ENCODE measurements at regions not wholly inside any gene's neighbourhood (a gene's known extent, or its start where the extent isn't known, plus 50 kb on each side); places are given as distances from the start of the nearest gene placed in this dataset.
A peak's percentile ranks its signal among the peaks of the same experiment; 100 is the strongest.

DNA sequence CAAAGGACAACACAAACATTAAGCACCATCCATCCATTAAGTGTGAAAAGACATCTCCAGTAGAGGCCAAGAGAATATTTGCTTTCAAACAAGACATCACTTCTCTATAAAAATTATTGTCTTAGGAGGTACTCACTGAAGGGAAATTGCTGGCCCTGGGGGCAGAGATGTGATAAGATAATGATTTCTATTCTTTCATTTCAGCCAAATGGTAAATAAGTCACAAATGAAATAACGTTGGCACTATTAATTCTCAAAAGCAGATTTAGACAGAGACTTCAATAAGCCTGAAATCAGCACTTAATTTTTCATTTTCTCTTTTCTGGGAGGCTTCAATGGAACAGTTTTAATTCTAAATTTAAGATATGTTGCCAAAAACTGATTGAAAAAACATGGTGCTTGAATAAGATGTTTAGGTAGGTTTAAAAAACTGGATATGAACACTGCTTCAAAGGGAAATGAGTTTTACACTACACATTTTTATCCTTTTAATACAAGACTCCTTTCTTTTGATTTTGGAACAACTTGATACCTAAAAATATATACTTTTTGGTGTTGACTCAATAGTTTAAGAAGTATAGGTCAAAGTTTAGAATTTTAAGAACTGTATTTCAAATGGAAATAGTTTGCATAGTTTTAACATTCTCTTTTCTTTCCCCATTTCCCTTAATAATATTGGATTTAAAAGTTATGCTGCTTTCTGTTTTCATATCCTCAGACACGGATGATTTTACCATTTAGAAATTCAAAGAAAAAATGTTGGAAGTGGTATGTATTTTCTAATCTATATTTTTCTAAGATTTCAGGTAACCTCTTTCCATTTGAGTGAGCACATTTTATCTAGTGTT lies 204.0 kb downstream of the AHR start:
- TF ChIP-seq HOXB13 (CRISPR knock-in tag; IDR thresholded peaks at IDR 0.05; ENCODE audit: low read depth) (no peak), EHMT2 (IDR thresholded peaks at IDR 0.05; ENCODE audit: low read depth) (no peak), CHD4 (IDR thresholded peaks at IDR 0.05; ENCODE audit: borderline replicate concordance) (no peak), EP300 (IDR thresholded peaks at IDR 0.05) (no peak), RCOR1 (IDR thresholded peaks at IDR 0.05; ENCODE audit: low read depth, low read length) (no peak), NR3C1 (IDR thresholded peaks at IDR 0.05) (no peak)
- TF ChIP-seq, protein P1, sequence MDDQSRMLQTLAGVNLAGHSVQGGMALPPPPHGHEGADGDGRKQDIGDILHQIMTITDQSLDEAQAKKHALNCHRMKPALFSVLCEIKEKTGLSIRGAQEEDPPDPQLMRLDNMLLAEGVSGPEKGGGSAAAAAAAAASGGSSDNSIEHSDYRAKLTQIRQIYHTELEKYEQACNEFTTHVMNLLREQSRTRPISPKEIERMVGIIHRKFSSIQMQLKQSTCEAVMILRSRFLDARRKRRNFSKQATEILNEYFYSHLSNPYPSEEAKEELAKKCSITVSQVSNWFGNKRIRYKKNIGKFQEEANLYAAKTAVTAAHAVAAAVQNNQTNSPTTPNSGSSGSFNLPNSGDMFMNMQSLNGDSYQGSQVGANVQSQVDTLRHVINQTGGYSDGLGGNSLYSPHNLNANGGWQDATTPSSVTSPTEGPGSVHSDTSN (IDR thresholded peaks at IDR 0.05), result no peak
- ChIA-PET CTCF (no interaction called here), POLR2A (no interaction called here)
- WGBS (ENCODE audit: missing lambda C conversion rate), result 64% methylated on average over 2 of the region's 2 CpGs
- Histone ChIP-seq H3K4me2 (no peak overlapping the region), H3K4me1 (peaks cover 14% of the 10 kb centered on the region), H3K4me3 (no peak overlapping the region), H3K9me3 (no peaks in the 10 kb centered on the region), H3K27ac (no peak overlapping the region)
- FAIRE-seq (no peak), DNase-seq (ENCODE audit: low read depth in 1 of 2, low spot score in 1 of 2) (no peak), ATAC-seq (no peak)

DNA sequence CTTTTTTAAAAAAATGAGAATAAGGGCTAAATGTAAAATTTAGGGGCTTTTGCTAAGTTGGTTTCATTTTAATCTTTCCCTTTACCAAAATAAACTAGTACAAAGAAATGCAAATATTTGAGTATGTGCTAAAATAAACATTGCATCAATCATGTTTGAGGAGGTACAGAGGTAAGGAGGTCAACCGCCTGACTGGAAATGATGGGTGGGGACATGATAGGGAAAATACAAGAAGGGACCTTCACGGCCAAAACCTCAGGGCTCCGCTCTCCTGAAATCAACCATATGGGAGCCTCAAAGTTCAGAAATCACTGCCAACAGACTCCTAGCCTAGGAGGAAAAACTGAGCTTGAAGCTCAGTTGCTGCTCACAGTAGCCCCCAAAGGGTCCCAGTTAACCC lies 207.6 kb downstream of the AHR start:
- DNase-seq (ENCODE audit: low read depth in 1 of 2, low spot score in 1 of 2) (peak; percentile 5 to 51), ATAC-seq (peak in 1 of 2 experiments; percentile 32; a peak in 2 of 6 replicates), FAIRE-seq (no peak)
- TF ChIP-seq HEYL (CRISPR knock-in tag; IDR thresholded peaks at IDR 0.05) (no peak), CEBPB (IDR thresholded peaks at IDR 0.05) (peak in 1 of 2 experiments; percentile 55; a peak in 2 of 4 replicates), HDAC2 (IDR thresholded peaks at IDR 0.05) (no peak), EP300 (IDR thresholded peaks at IDR 0.05) (peak in 1 of 2 experiments; percentile 16; a peak in 1 of 5 replicates), NR3C1 (IDR thresholded peaks at IDR 0.05) (no peak), GATA3 (IDR thresholded peaks at IDR 0.05; ENCODE audit: borderline replicate concordance) (peak; percentile 67), JUNB (IDR thresholded peaks at IDR 0.05) (peak; percentile 44), CBX8 (IDR thresholded peaks at IDR 0.05) (no peak), MAFK (IDR thresholded peaks at IDR 0.05; ENCODE audit: partially characterized antibody) (no peak), TP53 (CRISPR knock-in tag; IDR thresholded peaks at IDR 0.05) (no peak), JUN (IDR thresholded peaks at IDR 0.05) (0 out of 5 replicates have a peak, but pooled peaks of 1 of the 2 experiments have one; percentile 41), ZSCAN20 (CRISPR knock-in tag; IDR thresholded peaks at IDR 0.05) (no peak)
- TF ChIP-seq, protein P2, sequence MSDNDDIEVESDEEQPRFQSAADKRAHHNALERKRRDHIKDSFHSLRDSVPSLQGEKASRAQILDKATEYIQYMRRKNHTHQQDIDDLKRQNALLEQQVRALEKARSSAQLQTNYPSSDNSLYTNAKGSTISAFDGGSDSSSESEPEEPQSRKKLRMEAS (IDR thresholded peaks at IDR 0.05), result no peak
- TF ChIP-seq, protein P3, sequence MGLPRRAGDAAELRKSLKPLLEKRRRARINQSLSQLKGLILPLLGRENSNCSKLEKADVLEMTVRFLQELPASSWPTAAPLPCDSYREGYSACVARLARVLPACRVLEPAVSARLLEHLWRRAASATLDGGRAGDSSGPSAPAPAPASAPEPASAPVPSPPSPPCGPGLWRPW (IDR thresholded peaks at IDR 0.05), result no peak
- TF ChIP-seq, protein P4, sequence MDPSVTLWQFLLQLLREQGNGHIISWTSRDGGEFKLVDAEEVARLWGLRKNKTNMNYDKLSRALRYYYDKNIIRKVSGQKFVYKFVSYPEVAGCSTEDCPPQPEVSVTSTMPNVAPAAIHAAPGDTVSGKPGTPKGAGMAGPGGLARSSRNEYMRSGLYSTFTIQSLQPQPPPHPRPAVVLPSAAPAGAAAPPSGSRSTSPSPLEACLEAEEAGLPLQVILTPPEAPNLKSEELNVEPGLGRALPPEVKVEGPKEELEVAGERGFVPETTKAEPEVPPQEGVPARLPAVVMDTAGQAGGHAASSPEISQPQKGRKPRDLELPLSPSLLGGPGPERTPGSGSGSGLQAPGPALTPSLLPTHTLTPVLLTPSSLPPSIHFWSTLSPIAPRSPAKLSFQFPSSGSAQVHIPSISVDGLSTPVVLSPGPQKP (IDR thresholded peaks at IDR 0.05; ENCODE audit: low read depth, low read length), result no peak
- no peak overlapping the region for H3K4me3 ChIP-seq
- ChIA-PET CTCF (interaction anchor here (1.7 kb wide), 1 partner anchor 9 kb away, joined by 3 read pairs; no protein-coding TSS in a partner anchor), POLR2A (no interaction called here)
- peak overlapping the region; percentile 39 to 65; a peak in 5 of 6 replicates for H3K27ac ChIP-seq
- H3K4me1 ChIP-seq, result peaks cover 14% of the 10 kb centered on the region
- WGBS (ENCODE audit: missing lambda C conversion rate), result 37% methylated on average over 3 of the region's 3 CpGs
- peak overlapping the region; percentile 65 for H3K4me2 ChIP-seq
- no peaks in the 10 kb centered on the region for H3K9me3 ChIP-seq

DNA sequence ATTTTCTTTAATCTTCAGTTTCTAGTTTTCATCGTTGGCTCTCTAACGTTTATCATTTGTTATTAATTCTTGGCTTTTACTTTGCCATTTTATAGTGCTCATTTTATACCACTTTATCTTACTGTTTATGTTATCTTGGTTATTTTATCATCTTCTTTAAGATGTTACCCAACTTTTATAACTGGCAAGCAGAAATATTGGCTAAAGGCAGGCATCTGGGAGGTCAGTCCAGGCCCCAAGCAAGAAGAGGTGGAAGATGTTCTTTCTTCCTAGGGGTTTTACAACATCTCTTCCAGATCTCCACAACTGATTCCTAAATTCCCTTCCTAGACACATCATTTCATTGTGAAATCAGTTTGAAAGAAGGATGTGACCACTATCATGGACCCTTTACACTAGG lies 208.1 kb downstream of the AHR start:
- ChIA-PET POLR2A (no interaction called here), CTCF (interaction anchor here (1.7 kb wide), 1 partner anchor 10 kb away, joined by 3 read pairs; no protein-coding TSS in a partner anchor)
- FAIRE-seq, result peak; percentile 59
- TF ChIP-seq HOXB13 (CRISPR knock-in tag; IDR thresholded peaks at IDR 0.05; ENCODE audit: low read depth) (no peak), FOSL2 (IDR thresholded peaks at IDR 0.05) (no peak), FOSL2 (CRISPR knock-in tag; IDR thresholded peaks at IDR 0.05) (no peak), TFCP2L1 (CRISPR knock-in tag; IDR thresholded peaks at IDR 0.05) (no peak), KDM1A (IDR thresholded peaks at IDR 0.05; ENCODE audit: low read depth) (no peak), NR3C1 (IDR thresholded peaks at IDR 0.05) (no peak), CHD2 (IDR thresholded peaks at IDR 0.05; ENCODE audit: low read length, partially characterized antibody) (no peak), POLR2A (IDR thresholded peaks at IDR 0.05; ENCODE audit: low read length) (no peak), CBX2 (IDR thresholded peaks at IDR 0.05; ENCODE audit: borderline replicate concordance, low read depth) (no peak), HDAC2 (IDR thresholded peaks at IDR 0.05) (no peak), HOXA7 (CRISPR knock-in tag; IDR thresholded peaks at IDR 0.05) (no peak)
- TF ChIP-seq, protein P1 (IDR thresholded peaks at IDR 0.05), result no peak
- TF ChIP-seq, protein P5, sequence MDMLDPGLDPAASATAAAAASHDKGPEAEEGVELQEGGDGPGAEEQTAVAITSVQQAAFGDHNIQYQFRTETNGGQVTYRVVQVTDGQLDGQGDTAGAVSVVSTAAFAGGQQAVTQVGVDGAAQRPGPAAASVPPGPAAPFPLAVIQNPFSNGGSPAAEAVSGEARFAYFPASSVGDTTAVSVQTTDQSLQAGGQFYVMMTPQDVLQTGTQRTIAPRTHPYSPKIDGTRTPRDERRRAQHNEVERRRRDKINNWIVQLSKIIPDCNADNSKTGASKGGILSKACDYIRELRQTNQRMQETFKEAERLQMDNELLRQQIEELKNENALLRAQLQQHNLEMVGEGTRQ (IDR thresholded peaks at IDR 0.05), result no peak

More for the DNA sequence above, 208.1 kb downstream of the AHR start:
- H3K4me1 ChIP-seq, result peaks cover 14% of the 10 kb centered on the region
- peak overlapping the region; percentile 65 for H3K4me2 ChIP-seq
- ATAC-seq (no peak), DNase-seq (ENCODE audit: low read depth in 1 of 2, low spot score in 1 of 2) (no peak)
- no peaks in the 10 kb centered on the region for H3K9me3 ChIP-seq
- 87% methylated on average over 2 of the region's 2 CpGs for WGBS (ENCODE audit: missing lambda C conversion rate)
- H3K27ac ChIP-seq, result peak overlapping the region; percentile 39 to 41; a peak in 4 of 6 replicates
- no peak overlapping the region for H3K4me3 ChIP-seq
